A673 (cell line): ENCODE measurements at regions not wholly inside any gene's neighbourhood (a gene's known extent, or its start where the extent isn't known, plus 50 kb on each side); places are given as distances from the start of the nearest gene placed in this dataset.

ENCODE experiments used
- EZH2 ChIP-seq: fragments of 200-600 bp; sonication (generic); IDR thresholded peaks from 2 replicates; pipeline ENCODE4 v1.6.1; 2017; ENCODE audit warnings: borderline replicate concordance, low read depth, mild to moderate bottlenecking, mixed read lengths, antibody characterized with exemption, low read length; ENCODE audit not compliant: poor library complexity, severe bottlenecking
- TF ChIP-seq, protein P1 (sequence below): fragments of 300-800, 200-600 bp; sonication (generic); conservative IDR thresholded peaks from 2 replicates; pipeline ENCODE4 v1.5.1; 2017; ENCODE audit warnings: low read depth, mild to moderate bottlenecking, antibody characterized with exemption, low read length, moderate library complexity, mixed read lengths

DNA sequence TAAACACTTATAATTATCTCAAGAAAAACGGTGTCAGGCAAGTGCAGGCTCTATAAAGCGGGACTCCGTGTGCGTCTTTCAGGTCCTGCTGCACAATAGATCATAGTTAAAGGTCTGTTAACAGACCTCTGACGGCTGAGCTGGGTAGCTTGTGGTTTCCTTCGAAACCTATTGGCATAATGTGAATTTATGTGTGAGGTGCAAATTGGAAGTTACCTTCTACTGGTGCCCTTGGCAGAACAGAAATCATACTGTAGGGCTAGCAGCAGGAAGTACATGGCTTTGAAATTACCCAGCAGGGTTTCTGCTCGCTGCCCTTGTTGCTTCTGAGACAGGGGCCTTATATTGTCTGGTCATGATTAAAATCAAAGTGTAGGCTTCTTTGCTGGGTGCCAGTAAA, 216.4 kb upstream of the HAND2 start:
- TF ChIP-seq, protein P1, sequence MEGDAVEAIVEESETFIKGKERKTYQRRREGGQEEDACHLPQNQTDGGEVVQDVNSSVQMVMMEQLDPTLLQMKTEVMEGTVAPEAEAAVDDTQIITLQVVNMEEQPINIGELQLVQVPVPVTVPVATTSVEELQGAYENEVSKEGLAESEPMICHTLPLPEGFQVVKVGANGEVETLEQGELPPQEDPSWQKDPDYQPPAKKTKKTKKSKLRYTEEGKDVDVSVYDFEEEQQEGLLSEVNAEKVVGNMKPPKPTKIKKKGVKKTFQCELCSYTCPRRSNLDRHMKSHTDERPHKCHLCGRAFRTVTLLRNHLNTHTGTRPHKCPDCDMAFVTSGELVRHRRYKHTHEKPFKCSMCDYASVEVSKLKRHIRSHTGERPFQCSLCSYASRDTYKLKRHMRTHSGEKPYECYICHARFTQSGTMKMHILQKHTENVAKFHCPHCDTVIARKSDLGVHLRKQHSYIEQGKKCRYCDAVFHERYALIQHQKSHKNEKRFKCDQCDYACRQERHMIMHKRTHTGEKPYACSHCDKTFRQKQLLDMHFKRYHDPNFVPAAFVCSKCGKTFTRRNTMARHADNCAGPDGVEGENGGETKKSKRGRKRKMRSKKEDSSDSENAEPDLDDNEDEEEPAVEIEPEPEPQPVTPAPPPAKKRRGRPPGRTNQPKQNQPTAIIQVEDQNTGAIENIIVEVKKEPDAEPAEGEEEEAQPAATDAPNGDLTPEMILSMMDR, result no peak
- no peak for TF ChIP-seq EZH2
